ENCODE measurements at regions not wholly inside any gene's neighbourhood (a gene's known extent, or its start where the extent isn't known, plus 50 kb on each side); places are given as distances from the start of the nearest gene placed in this dataset.

GRCh38 chr1:30187413-30188023, 535.9 kb downstream of the MATN1 start (continued):
- no peak for TF ChIP-seq ZNF33A (CRISPR knock-in tag; IDR thresholded peaks at IDR 0.05; ENCODE audit: borderline replicate concordance)
- no peak for TF ChIP-seq HOMEZ (CRISPR knock-in tag; IDR thresholded peaks at IDR 0.05; ENCODE audit: low read depth)

GRCh38 chr1:30186586-30186985, 536.8 kb downstream of the MATN1 start:
- ChIA-PET POLR2A (no interaction called here), CTCF (ENCODE audit: low intra/inter-chr PET ratio, low total read pairs) (no interaction called here)
- intact Hi-C loops (cut with micrococcal nuclease; ENCODE audit: unreplicated experiment) (no loop called here), in situ Hi-C loops (cut with HindIII; ENCODE audit: extremely low pct_ligation_motif_present, low pct_unique_long_range_greater_than_20kb) (no loop called here)
- no peak overlapping the region for H3K27ac ChIP-seq (ENCODE audit: extremely low read length, insufficient read depth, low read length)
- no TSS peak for BruUV-seq (replicated peaks)
- no peaks in the 10 kb centered on the region for H3K9me3 ChIP-seq (ENCODE audit: low read length)
- no peaks in the 10 kb centered on the region for H3K27me3 ChIP-seq (ENCODE audit: control insufficient read depth in 1 of 2, insufficient read depth in 2 of 2, low read length in 2 of 2)
- DNase-seq (ENCODE audit: low spot score) (no peak), FAIRE-seq (no peak), ATAC-seq (no peak)
- no peaks in the 10 kb centered on the region for H4K20me1 ChIP-seq (ENCODE audit: insufficient read depth, low read length)
- H3K79me2 ChIP-seq (ENCODE audit: insufficient read depth, low read length), result no peaks in the 10 kb centered on the region
- no peak overlapping the region for H3K4me2 ChIP-seq (ENCODE audit: low read depth, low read length)
- no peak overlapping the region for H2AFZ ChIP-seq (ENCODE audit: low read length)
- 2% methylated on average over 4 of the region's 4 CpGs for WGBS (ENCODE audit: low lambda C conversion rate)
- no peaks in the 10 kb centered on the region for H3K36me3 ChIP-seq (replicated peaks in 1 of 2; ENCODE audit: control insufficient read depth in 1 of 2, insufficient read depth in 2 of 2, low read length in 2 of 2)
- H3K9ac ChIP-seq (ENCODE audit: insufficient read depth, low read depth, low read length), result no peak overlapping the region
- no peak overlapping the region for H3K4me3 ChIP-seq (replicated peaks in 1 of 3; ENCODE audit: insufficient read depth in 1 of 3, low read depth in 2 of 3, low read length in 3 of 3)
- H3K4me1 ChIP-seq (ENCODE audit: insufficient read depth, low read length), result no peaks in the 10 kb centered on the region
- TF ChIP-seq CERS6 (CRISPR knock-in tag; IDR thresholded peaks at IDR 0.05), result no peak
- TF ChIP-seq XRCC5 (optimal IDR thresholded peaks at IDR 0.05; ENCODE audit: low read length), result no peak
- no peak for TF ChIP-seq EP300 (IDR thresholded peaks at IDR 0.05; ENCODE audit: low read depth in 2 of 2, low read length in 2 of 2)
- TF ChIP-seq EP300 (CRISPR knock-in tag; IDR thresholded peaks at IDR 0.05; ENCODE audit: borderline replicate concordance), result no peak
- no peak for TF ChIP-seq DBP (CRISPR knock-in tag; IDR thresholded peaks at IDR 0.05; ENCODE audit: not compliant biosample characterization)
- no peak for TF ChIP-seq ZSCAN21 (CRISPR knock-in tag; IDR thresholded peaks at IDR 0.05; ENCODE audit: borderline replicate concordance)
- no peak for TF ChIP-seq DPF2 (CRISPR knock-in tag; IDR thresholded peaks at IDR 0.05; ENCODE audit: borderline replicate concordance, low read depth)
- no peak for TF ChIP-seq ARID2 (CRISPR knock-in tag; IDR thresholded peaks at IDR 0.05; ENCODE audit: borderline replicate concordance)
- TF ChIP-seq TRIM22 (IDR thresholded peaks at IDR 0.05), result no peak
- TF ChIP-seq GLMP (CRISPR knock-in tag; IDR thresholded peaks at IDR 0.05; ENCODE audit: borderline replicate concordance), result no peak
